ENCODE measurements at regions not wholly inside any gene's neighbourhood (a gene's known extent, or its start where the extent isn't known, plus 50 kb on each side); places are given as distances from the start of the nearest gene placed in this dataset.

GRCh38 chr5:33023649-33024048 is 312.5 kb downstream of the NPR3 start:
- no peak for DNase-seq (ENCODE audit: low spot score)
- TF ChIP-seq CTCF (IDR thresholded peaks at IDR 0.05; ENCODE audit: borderline replicate concordance, control extremely low read depth, extremely low read depth, insufficient read depth, missing control alignments) = no peak
- in situ Hi-C loops (cut with MboI; ENCODE audit: low sequenced_read_pairs, unreplicated experiment) = no loop called here

GRCh38 chr5:33032271-33033070 is 321.4 kb downstream of the NPR3 start:
- DNase-seq (ENCODE audit: low spot score) = no peak
- in situ Hi-C loops (cut with MboI; ENCODE audit: low sequenced_read_pairs, unreplicated experiment) = no loop called here
- TF ChIP-seq CTCF (IDR thresholded peaks at IDR 0.05; ENCODE audit: borderline replicate concordance, control extremely low read depth, extremely low read depth, insufficient read depth, missing control alignments) = no peak

DNA sequence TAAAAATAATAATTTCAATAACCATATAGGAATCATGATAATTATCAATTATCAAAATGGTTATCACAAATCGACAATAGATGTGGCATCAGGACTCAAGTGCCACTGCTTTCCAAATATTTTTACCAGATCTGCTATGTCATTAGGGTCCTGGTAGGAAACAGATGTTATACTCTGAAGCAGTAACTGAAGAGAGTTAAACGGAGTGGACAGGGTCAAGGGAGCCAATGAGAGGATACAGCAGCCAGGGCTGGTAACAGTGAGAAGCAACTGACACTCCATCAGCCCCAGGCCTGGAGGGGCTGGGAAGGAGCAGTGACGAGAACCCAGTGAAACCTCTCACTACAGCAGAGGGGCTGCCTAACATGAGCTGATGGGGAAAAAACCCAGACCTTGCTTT is 322.4 kb downstream of the NPR3 start:
- in situ Hi-C loops (cut with MboI; ENCODE audit: low sequenced_read_pairs, unreplicated experiment) = no loop called here
- DNase-seq (ENCODE audit: low spot score) = no peak
- TF ChIP-seq CTCF (IDR thresholded peaks at IDR 0.05; ENCODE audit: borderline replicate concordance, control extremely low read depth, extremely low read depth, insufficient read depth, missing control alignments) = no peak

GRCh38 chr5:33034777-33035176 is 323.7 kb downstream of the NPR3 start:
- in situ Hi-C loops (cut with MboI; ENCODE audit: low sequenced_read_pairs, unreplicated experiment) = no loop called here
- no peak for DNase-seq (ENCODE audit: low spot score)
- no peak for TF ChIP-seq CTCF (IDR thresholded peaks at IDR 0.05; ENCODE audit: borderline replicate concordance, control extremely low read depth, extremely low read depth, insufficient read depth, missing control alignments)

DNA sequence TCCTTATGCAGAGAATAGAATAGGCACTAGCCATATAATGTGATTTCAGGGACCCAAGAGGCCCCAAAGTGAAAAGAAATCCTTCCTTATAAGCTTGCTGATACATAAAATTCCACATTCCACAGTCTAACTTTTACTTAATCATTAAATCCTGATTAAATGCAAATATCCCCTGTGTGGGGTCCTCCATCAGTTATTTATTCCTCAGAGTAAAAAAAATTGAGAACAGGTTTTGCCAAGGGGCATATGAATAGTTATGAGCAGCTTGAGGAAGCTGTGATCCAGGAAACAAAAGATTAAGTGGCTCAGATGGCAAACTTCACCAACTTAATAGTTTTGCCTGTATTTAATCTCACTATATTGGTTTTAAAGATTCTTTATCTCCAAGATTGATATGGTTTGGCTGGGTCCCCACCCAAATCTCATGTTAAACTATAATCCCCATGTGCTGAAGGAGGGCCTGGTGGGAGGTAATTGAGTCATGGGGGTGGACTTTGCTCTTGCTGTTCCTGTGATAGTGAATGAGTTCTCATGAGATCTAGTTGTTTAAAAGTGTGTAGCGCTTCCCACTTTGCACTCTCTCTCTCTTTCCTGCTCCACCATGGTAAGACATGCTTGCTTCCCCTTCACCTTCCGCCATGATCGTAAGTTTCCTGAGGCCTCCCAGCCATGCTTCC is 324.9 kb downstream of the NPR3 start:
- no peak for TF ChIP-seq CTCF (IDR thresholded peaks at IDR 0.05; ENCODE audit: borderline replicate concordance, control extremely low read depth, extremely low read depth, insufficient read depth, missing control alignments)
- no peak for DNase-seq (ENCODE audit: low spot score)
- in situ Hi-C loops (cut with MboI; ENCODE audit: low sequenced_read_pairs, unreplicated experiment) = no loop called here

DNA sequence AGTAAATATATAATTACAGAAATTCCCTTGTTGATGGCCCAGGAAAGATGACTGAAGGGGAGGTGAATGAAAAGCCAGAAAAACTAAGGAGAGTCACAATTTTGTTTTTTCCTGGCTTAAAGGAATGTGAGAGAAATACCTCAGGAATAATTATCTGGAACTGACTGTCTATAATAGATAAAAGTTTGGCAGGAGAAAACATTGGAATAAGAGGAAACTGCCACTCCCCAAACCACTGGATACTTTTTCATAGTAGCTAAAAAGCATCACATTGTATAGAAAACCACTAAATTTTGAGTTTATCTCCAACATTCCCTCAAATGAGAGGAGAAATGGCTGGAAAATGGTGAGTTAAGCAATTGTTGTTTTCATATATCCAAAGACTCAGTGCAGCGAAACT is 326.0 kb downstream of the NPR3 start:
- no peak for TF ChIP-seq CTCF (IDR thresholded peaks at IDR 0.05; ENCODE audit: borderline replicate concordance, control extremely low read depth, extremely low read depth, insufficient read depth, missing control alignments)
- in situ Hi-C loops (cut with MboI; ENCODE audit: low sequenced_read_pairs, unreplicated experiment) = no loop called here
- DNase-seq (ENCODE audit: low spot score) = no peak
